Vagina (tissue), 2 donors: ENCODE measurements at regions not wholly inside any gene's neighbourhood (a gene's known extent, or its start where the extent isn't known, plus 50 kb on each side); places are given as distances from the start of the nearest gene placed in this dataset.

Experiments used
- POLR2AphosphoS5 ChIP-seq, 2 donors: sonication (generic); formaldehyde crosslinking; IDR thresholded peaks; one replicate each; pipeline ENCODE4 v1.9.0; 2017; ENCODE audit warnings: antibody characterized with exemption in 2 of 2, mild to moderate bottlenecking in 2 of 2, low read depth in 1 of 2; ENCODE audit not compliant: insufficient read depth in 1 of 2
- TF ChIP-seq, protein P1 (sequence below), 3 experiments: fragments of 450-650 bp in 2 of 3; fragments of 200-600 bp in 1 of 3; sonication (generic) in 1 of 3; IDR thresholded peaks; one replicate each; pipeline ENCODE4 v1.5.1; 2017 to 2019; ENCODE audit warnings: antibody characterized with exemption in 3 of 3, mild to moderate bottlenecking in 2 of 3, moderate library complexity in 2 of 3

DNA sequence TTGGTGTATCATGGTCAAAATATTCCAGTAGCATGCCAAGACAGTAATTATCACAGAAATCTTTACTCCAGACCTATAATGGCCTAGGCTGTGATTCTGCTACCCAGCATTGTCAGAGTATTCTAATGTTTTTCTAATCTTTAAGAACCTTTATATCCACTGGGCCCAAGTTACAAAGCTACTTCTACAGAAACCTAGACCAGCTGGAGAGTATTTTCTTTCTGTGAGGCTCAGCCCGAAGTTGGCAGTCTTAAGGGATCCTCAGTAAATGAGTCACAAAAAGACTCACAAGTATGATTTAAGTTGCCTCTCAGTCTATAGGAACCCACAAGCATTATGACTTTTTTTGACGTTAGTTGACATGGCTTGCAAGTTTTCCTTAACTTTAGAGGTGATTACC is 638.5 kb upstream of the FAM241A start:
- TF ChIP-seq, protein P1, sequence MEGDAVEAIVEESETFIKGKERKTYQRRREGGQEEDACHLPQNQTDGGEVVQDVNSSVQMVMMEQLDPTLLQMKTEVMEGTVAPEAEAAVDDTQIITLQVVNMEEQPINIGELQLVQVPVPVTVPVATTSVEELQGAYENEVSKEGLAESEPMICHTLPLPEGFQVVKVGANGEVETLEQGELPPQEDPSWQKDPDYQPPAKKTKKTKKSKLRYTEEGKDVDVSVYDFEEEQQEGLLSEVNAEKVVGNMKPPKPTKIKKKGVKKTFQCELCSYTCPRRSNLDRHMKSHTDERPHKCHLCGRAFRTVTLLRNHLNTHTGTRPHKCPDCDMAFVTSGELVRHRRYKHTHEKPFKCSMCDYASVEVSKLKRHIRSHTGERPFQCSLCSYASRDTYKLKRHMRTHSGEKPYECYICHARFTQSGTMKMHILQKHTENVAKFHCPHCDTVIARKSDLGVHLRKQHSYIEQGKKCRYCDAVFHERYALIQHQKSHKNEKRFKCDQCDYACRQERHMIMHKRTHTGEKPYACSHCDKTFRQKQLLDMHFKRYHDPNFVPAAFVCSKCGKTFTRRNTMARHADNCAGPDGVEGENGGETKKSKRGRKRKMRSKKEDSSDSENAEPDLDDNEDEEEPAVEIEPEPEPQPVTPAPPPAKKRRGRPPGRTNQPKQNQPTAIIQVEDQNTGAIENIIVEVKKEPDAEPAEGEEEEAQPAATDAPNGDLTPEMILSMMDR (IDR thresholded peaks at IDR 0.05), result no peak
- no peak for TF ChIP-seq POLR2AphosphoS5 (IDR thresholded peaks at IDR 0.05; ENCODE audit: insufficient read depth in 1 of 2, low read depth in 1 of 2)
